HL-60 (cell line): ENCODE measurements at regions not wholly inside any gene's neighbourhood (a gene's known extent, or its start where the extent isn't known, plus 50 kb on each side); places are given as distances from the start of the nearest gene placed in this dataset.

Experiments used
- DNase-seq, 2 experiments: peaks; one replicate each; pipeline ENCODE4 v3.0.0-alpha.2; 2010 to 2020; ENCODE audit warnings: low read depth in 1 of 2, low spot score in 1 of 2
- H3K27ac ChIP-seq: fragments of 250-450 bp; sonication (Bioruptor Pico); replicated peaks from 2 replicates; pipeline ENCODE4 v1.5.1; 2020; ENCODE audit warnings: mild to moderate bottlenecking, moderate library complexity
- H3K27me3 ChIP-seq: fragments of 250-450 bp; sonication (Bioruptor Pico); 2 replicates; pipeline ENCODE4 v1.5.1; 2021; ENCODE audit warnings: mild to moderate bottlenecking, moderate library complexity; ENCODE audit not compliant: insufficient read depth, poor library complexity, severe bottlenecking
- H3K4me3 ChIP-seq: replicated peaks from 2 replicates; pipeline ENCODE4 v1.5.1; 2011; ENCODE audit warnings: mild to moderate bottlenecking, control low read depth, low read length; ENCODE audit not compliant: insufficient read depth
- GABPA ChIP-seq: IDR thresholded peaks from 2 replicates; pipeline ENCODE4 v1.6.1; 2012; ENCODE audit warnings: low read depth
- POLR2AphosphoS5 ChIP-seq: IDR thresholded peaks from 2 replicates; pipeline ENCODE4 v1.6.1; 2012; ENCODE audit warnings: low read depth
- SPI1 ChIP-seq: IDR thresholded peaks from 2 replicates; pipeline ENCODE4 v1.6.1; 2012; ENCODE audit warnings: low read depth, mild to moderate bottlenecking, borderline replicate concordance
- TF ChIP-seq, protein P1 (sequence below): IDR thresholded peaks from one replicate; pipeline ENCODE4 v1.5.1; 2011; ENCODE audit warnings: low read length, control low read depth, inconsistent platforms; ENCODE audit not compliant: insufficient read depth
- TF ChIP-seq, protein P2 (sequence below): IDR thresholded peaks from 2 replicates; pipeline ENCODE4 v1.6.1; 2012; ENCODE audit warnings: low read depth; ENCODE audit not compliant: insufficient replicate concordance

DNA sequence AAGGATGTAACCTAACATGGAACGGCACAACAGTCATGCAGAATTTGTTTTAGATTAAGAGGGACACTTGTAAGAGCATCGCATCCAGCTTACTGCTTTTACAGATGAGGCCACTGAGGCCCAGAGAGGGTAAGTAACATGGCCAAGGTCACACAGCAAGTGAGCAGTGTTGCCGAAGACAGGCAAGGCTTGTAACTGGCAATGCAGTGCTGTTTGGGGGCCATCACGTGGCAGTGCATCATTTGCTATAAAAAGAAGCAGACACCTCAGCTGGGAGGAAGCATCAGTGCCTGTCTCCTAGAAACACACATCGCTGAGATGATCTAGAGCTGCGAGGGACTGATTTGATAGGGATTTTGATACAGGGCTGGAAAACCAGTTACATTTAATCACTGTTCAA lies 108.2 kb upstream of the PROK2 start:
- H3K27me3 ChIP-seq: peaks cover 5% of the 10 kb centered on the region
- no peak overlapping the region for H3K4me3 ChIP-seq
- H3K27ac ChIP-seq: no peak overlapping the region
- no peak for DNase-seq
- TF ChIP-seq, protein P1, sequence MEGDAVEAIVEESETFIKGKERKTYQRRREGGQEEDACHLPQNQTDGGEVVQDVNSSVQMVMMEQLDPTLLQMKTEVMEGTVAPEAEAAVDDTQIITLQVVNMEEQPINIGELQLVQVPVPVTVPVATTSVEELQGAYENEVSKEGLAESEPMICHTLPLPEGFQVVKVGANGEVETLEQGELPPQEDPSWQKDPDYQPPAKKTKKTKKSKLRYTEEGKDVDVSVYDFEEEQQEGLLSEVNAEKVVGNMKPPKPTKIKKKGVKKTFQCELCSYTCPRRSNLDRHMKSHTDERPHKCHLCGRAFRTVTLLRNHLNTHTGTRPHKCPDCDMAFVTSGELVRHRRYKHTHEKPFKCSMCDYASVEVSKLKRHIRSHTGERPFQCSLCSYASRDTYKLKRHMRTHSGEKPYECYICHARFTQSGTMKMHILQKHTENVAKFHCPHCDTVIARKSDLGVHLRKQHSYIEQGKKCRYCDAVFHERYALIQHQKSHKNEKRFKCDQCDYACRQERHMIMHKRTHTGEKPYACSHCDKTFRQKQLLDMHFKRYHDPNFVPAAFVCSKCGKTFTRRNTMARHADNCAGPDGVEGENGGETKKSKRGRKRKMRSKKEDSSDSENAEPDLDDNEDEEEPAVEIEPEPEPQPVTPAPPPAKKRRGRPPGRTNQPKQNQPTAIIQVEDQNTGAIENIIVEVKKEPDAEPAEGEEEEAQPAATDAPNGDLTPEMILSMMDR: no peak
- TF ChIP-seq GABPA: no peak
- no peak for TF ChIP-seq SPI1
- no peak for TF ChIP-seq POLR2AphosphoS5
- TF ChIP-seq, protein P2, sequence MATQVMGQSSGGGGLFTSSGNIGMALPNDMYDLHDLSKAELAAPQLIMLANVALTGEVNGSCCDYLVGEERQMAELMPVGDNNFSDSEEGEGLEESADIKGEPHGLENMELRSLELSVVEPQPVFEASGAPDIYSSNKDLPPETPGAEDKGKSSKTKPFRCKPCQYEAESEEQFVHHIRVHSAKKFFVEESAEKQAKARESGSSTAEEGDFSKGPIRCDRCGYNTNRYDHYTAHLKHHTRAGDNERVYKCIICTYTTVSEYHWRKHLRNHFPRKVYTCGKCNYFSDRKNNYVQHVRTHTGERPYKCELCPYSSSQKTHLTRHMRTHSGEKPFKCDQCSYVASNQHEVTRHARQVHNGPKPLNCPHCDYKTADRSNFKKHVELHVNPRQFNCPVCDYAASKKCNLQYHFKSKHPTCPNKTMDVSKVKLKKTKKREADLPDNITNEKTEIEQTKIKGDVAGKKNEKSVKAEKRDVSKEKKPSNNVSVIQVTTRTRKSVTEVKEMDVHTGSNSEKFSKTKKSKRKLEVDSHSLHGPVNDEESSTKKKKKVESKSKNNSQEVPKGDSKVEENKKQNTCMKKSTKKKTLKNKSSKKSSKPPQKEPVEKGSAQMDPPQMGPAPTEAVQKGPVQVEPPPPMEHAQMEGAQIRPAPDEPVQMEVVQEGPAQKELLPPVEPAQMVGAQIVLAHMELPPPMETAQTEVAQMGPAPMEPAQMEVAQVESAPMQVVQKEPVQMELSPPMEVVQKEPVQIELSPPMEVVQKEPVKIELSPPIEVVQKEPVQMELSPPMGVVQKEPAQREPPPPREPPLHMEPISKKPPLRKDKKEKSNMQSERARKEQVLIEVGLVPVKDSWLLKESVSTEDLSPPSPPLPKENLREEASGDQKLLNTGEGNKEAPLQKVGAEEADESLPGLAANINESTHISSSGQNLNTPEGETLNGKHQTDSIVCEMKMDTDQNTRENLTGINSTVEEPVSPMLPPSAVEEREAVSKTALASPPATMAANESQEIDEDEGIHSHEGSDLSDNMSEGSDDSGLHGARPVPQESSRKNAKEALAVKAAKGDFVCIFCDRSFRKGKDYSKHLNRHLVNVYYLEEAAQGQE: no peak

DNA sequence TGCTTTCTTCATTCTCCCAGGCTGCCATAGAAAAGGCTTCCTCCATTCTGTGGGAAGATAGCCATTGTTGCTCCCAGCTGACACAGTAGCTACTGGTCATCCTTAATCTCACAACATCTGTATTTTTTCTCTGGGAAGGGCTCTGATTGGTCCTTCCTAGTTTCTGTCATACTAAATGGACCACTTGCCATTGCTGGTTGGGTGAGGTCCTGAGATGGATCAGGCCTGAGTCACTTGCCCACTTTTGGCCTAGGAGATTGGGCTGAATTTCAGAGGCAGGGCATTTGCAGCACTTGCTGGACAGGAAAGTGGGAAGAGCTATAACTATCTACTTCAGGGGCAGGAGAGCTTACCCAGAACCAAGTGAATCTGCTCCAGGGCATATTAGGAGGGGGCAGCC lies 106.5 kb upstream of the PROK2 start:
- TF ChIP-seq GABPA (no peak), SPI1 (no peak), POLR2AphosphoS5 (no peak)
- TF ChIP-seq, protein P1: no peak
- TF ChIP-seq, protein P2: no peak
- Histone ChIP-seq H3K27ac (no peak overlapping the region), H3K27me3 (no peaks in the 10 kb centered on the region), H3K4me3 (no peak overlapping the region)
- no peak for DNase-seq

DNA sequence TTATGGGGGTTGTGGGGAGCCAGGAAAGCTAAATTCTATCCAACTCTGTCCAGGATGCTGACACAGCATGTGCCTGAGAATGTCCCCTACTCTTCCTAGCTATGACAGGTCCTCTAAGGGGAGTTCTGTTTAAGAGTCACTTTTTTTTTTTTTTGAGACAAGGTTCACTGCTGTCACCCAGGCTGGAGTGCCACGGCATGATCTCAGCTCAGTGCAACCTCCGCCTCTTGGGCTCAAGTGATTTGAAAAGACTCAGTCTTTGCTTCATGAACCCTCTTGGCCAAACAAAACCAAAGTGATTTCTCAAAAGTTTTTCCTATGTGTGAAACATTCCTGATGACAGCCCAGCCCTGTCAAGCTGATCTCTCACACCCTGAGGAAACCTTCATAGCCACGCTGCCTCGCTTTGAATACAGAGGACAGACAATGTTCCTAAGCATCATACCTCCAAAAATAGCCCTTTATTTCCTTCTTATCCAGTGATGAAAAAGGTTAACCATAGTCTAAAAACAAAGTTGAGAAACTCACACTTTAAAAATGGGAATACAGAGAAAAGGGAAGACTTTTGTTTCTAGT lies 105.5 kb upstream of the PROK2 start:
- H3K4me3 ChIP-seq: no peak overlapping the region
- no peak for DNase-seq
- no peak for TF ChIP-seq GABPA
- H3K27me3 ChIP-seq: no peaks in the 10 kb centered on the region
- no peak overlapping the region for H3K27ac ChIP-seq

DNA sequence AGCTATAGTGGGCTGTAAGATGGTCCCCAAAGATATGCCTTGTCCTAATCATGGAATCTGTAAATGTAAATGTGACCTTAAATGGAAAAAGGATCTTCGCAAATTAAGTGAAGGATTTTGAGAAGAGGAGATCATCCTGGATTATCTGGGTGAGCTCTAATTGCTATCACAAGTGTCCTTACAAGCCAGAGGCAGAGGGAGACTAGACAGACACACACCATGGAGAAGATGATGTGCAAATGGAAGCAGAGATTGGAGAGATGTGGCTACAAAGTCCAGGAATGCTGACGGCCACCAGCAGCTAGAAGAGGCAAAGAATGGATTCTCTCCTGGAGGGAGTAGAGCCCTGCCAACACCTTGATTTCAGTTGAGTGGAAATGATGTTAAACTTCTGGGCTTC lies 102.3 kb upstream of the PROK2 start:
- Histone ChIP-seq H3K27ac (no peak overlapping the region), H3K27me3 (no peaks in the 10 kb centered on the region), H3K4me3 (no peak overlapping the region)
- no peak for DNase-seq
- TF ChIP-seq POLR2AphosphoS5: no peak
- no peak for TF ChIP-seq GABPA
- TF ChIP-seq, protein P2: no peak
- TF ChIP-seq, protein P1: no peak
- TF ChIP-seq SPI1: no peak
